HCT116 (cell line): ENCODE measurements at regions not wholly inside any gene's neighbourhood (a gene's known extent, or its start where the extent isn't known, plus 50 kb on each side); places are given as distances from the start of the nearest gene placed in this dataset.

Experiments
- CBX3 ChIP-seq: IDR thresholded peaks from 2 replicates; pipeline ENCODE4 v1.6.1; 2012; ENCODE audit warnings: low read depth
- RAD21 ChIP-seq: IDR thresholded peaks from 2 replicates; pipeline ENCODE4 v1.6.1; 2012; ENCODE audit warnings: low read depth, mild to moderate bottlenecking
- SP1 ChIP-seq: IDR thresholded peaks from 2 replicates; pipeline ENCODE4 v1.6.1; 2012; ENCODE audit warnings: low read depth
- TF ChIP-seq, protein P1 (sequence below), 3 experiments: fragments of 200-600 bp in 1 of 3; sonication (generic) in 1 of 3; IDR thresholded peaks in 2 of 3; conservative IDR thresholded peaks in 1 of 3; 2 replicates each; pipeline ENCODE4 v1.5.1; 2012 to 2017; ENCODE audit warnings: low read depth in 2 of 3, low read length in 2 of 3, antibody characterized with exemption in 1 of 3, borderline replicate concordance in 1 of 3, control low read depth in 1 of 3, mild to moderate bottlenecking in 1 of 3, mixed read lengths in 1 of 3, mixed run types in 1 of 3, moderate library complexity in 1 of 3; ENCODE audit not compliant: insufficient read depth in 1 of 3

- TF ChIP-seq RAD21 (no peak), SP1 (no peak), CBX3 (no peak)
- TF ChIP-seq, protein P1, sequence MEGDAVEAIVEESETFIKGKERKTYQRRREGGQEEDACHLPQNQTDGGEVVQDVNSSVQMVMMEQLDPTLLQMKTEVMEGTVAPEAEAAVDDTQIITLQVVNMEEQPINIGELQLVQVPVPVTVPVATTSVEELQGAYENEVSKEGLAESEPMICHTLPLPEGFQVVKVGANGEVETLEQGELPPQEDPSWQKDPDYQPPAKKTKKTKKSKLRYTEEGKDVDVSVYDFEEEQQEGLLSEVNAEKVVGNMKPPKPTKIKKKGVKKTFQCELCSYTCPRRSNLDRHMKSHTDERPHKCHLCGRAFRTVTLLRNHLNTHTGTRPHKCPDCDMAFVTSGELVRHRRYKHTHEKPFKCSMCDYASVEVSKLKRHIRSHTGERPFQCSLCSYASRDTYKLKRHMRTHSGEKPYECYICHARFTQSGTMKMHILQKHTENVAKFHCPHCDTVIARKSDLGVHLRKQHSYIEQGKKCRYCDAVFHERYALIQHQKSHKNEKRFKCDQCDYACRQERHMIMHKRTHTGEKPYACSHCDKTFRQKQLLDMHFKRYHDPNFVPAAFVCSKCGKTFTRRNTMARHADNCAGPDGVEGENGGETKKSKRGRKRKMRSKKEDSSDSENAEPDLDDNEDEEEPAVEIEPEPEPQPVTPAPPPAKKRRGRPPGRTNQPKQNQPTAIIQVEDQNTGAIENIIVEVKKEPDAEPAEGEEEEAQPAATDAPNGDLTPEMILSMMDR (IDR thresholded peaks at IDR 0.05 in 2 of 3, conservative IDR thresholded peaks at IDR 0.05 in 1 of 3; ENCODE audit: borderline replicate concordance in 1 of 3, insufficient read depth in 1 of 3, low read depth in 2 of 3, low read length in 2 of 3): no peak
These were observed 848.8 kb upstream of the MAP3K7 start for GRCh38 chr6:91435630-91436029.
